ENCODE measurements at regions not wholly inside any gene's neighbourhood (a gene's known extent, or its start where the extent isn't known, plus 50 kb on each side); places are given as distances from the start of the nearest gene placed in this dataset.
"Not testable (repeated sequence)": the region's sequence is repeated elsewhere in the genome, so short reads cannot be mapped to it uniquely, and the experiment has no call there.

DNA sequence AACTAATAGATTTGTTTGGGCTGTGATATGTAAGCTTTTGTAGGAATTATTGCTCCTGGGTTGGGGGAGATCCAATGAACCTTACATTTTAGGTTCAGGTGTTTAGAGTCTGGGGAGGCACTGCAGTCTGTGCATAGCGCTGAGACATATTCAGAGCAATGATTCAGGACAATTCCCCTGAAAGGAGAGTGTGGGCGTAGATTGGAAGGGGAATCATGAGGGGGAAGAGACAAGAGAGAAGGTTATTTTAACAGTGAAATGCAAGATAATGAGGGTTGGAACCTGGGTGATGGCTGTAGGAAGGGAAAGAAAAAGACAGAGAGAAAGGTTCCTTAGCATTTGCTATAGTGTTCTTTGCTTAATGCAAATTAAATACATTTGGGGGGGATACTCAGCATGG, 1013.4 kb downstream of the REEP3 start:
- no peak for DNase-seq

DNA sequence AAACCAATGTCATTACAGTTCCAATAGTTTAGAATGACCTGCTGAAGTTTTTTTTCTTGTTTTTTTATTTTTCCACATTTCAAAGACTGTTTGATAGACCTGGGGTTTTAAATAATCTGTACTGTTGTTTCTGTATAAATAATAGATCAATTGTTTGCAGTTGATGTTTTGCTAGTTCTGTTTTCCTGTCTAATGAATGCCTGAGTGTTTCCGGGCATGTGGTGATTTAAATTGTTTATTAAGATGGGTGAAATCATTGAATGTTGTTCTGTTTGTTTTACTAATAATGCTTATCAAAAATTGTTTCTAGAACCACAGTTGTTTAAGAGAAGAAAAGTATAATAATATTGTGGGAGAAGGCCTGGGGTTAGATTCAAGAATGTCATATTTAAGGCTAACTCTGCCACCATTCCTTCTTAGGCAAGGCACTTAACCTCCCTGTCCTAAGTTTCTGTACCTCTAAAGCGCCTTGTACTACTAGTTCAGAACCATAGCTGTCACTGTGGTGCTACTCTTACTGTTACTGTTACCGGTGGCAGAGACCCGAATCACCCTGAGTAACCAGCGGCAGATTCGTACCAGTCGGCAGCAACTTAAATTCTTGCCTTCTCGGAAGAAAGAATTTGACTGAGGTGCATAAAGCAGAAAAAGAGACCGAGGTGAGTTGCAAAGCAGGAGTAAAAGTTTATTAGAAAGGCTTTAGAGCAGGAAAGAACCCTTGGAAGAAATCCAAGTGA, 1014.1 kb downstream of the REEP3 start:
- no peak for DNase-seq

DNA sequence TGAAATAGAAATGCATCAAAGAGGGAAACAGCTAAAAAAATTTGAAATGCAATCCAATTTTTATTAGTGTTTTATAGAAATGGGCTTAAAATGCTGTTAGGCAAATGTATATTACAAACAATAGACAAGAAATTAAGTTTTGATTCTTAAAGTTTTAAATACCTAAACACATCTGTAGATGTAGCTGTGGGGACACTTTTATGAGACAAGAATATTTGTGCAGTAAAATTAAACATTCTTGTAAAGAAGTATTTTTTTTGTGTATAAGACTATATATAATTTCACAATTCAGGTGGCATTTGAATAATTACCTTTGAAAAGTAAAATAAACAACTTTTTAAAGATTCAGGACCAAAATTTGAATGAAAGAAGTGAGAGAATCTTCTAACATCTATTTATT, 1015.9 kb downstream of the REEP3 start:
- no peak for DNase-seq

DNA sequence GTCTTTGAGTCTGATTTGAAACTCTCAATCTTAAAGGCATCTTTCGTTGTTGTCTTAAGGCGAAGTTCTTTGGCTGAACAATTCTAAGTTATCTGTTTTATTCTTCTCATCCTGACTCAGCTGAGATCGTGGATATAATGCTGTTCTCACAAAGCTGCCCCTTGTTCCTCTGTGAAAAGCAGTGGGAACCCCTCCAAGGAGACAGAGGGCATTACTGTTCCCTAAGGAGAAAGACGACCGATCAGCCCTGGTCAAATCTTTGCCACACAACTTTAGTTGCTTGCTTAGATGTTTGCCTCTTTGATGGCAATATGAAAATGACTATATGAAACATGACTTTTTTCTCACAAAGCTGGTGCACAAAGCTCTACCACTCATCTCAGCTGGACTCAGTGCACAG, 1016.7 kb downstream of the REEP3 start:
- no peak for DNase-seq

DNA sequence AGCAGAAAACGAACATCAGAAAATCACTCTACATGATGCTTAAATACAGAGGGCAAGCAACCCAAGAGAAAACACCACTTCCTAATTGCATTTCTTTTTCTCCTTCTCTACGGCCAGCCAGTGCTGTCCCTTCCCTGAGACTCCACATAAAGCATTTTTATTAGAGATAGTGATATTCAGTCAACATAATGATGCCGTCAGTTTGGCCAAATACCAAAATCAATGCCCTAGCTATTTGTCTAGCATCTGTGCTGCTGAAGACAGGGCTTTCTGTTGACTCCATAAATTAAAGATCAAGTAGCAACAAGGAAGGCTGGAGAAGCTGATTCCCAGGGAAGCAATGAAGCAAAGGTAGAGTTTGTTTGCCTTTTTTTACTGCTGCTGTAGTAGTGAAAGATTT, 1024.9 kb downstream of the REEP3 start:
- no peak for DNase-seq

DNA sequence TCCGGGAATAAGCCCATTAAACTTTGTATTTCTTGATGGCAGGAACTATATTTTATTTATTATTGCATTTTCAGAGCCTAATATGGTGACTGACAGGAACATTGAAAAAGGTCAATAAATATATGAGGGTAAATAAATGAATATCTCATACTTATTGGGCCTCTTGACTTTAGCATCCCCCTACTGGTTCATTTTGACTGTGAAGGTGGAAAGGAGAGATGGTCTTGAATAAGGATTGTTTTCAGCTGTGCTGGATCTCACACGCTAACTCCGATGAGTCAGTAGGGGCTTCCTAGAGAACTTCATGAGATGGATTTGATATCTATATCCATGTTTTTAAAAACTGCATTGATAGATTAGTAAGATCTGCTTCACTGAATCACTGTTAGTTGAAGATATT, 1026.0 kb downstream of the REEP3 start:
- no peak for DNase-seq

DNA sequence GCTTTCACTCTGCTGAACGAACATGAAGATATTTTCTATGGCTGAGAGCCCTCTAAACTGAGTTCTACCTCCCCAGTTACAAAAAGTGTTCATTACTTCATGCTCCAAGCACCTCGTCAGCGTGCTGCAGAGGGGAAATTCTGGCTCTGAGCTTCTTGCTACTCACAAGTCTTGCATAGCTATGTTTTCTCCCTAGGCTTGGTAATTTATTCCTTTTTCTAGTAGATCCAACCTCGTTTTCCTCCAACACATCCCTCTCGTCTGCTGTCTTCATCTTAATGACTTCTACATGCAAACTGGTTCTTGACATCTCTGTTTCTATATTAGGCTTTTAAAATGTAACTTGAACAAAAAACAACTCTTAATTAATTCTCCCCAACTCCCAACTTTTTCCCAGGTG, 1034.5 kb downstream of the REEP3 start:
- no peak for DNase-seq

DNA sequence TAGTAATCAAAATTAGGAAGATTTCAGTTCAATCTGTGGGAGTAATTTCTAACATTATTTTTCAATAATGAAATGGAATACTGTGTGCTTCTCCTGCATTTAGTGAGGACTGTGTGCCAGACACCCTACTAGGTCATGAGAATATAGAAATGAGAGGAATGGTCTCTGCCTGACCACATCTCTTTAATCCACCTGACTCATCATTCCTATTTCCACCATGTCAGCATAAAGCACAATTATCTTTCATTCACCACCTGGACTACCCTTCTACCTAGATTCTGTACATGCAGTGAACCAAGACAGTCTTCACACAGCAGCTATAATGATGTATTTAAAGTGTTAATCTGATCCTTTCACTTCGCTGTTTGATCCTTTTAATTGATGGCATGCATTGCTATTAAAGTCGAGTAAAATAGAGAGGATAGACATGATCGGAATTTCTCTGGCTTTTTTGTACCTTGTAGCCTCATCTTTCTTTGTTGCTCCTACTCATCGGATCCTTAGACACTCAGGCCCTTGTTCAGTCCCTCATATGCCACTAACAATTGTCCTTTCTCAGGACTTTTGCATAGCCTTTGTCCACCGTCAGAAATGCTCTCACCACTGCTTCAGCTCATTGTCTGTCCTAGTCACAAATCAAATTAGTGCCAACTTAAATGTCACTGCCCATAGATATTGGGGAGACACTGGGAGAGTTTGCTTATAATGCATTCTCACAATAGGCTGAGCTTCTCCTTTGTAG, 1037.1 kb downstream of the REEP3 start:
- DNase-seq = no peak

DNA sequence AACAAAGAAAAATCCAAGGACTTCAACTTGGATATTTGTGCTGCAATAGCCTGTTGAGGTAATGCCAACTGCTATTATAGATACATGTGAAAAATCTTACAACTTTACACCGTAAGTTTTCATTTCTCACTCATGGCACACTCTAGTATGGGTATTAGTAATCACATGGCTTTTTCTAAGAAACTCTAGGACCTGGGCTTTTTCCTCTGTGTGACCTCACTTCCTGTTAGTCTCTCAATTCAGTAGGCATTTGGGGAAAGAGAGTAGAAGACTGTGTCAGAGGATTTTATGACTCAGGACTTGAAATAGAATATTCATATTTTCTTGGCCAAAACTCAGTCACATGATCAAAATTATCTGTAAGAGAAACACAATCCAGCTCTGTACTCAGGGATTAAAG, 1049.9 kb downstream of the REEP3 start:
- DNase-seq = no peak

DNA sequence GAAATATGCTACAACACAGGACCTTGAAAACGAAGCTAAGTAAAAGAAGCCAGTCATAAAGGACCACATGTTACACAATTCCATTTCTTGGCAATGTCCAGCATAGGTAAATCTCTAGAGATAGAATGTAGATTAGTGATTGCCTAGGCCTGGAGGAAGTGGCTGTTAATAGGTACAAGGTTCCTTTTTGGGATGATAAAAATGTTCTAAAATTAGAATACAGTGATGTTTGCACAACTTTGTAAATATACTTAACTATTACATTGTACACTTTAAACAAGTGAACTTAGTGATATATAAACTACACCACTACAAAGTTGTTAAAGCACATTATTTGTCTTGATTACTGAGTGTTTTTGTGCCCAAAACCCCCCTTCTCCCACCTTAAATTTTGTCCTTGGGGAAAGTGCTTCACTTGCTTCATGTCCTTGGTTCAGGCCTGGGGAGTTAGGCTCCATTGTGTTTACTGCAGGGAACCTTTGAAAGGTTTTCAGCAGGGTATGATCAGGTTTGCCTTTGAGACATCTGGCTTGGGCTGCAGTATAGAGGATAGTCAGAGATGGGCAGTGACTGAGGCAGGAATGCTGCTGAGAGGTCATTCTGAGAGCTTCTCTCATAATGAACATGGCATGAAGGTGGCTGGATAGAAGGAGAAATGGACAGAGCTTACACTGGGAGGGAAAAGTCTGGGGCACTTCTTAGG, 1052.6 kb downstream of the REEP3 start:
- no peak for DNase-seq

DNA sequence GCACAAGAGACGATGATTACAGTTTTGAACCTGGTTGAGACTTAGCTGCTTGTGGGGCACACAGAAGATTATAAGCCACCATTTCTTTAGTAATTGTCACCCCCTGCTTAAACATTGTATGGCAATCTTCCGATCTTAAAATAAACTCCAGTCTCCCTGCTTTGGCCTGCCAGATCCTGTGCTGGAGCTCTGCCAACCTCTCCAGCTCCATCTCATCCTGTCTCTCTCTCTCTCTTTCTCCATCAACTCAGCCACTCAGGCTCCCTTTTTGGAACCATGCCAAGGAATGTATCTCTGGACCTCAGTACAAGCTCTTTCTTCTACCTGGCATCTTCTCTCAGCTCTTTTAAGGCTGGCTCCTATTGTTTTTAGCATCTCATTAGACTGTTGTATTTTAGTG, 1053.2 kb downstream of the REEP3 start:
- DNase-seq = no peak

DNA sequence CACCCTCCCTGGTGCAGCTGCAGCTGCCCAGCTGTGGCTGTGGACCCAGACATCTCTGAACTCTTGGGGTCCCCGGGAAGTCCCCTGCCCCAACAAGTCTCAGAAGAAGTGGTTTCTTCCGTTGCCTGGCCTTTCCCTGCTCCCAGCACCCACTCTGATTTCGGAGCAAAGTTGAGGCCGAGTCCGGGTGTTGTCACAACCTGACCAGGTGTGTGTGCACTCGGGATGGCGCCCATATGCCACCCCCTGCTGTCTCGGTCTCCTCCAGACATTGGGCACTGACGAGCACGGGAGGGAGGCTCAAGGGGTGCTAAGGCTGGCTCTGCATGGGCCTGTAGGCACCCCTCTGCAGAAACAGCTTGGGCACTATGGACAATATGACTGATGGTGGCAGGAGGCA, 1055.3 kb downstream of the REEP3 start:
- DNase-seq = no peak

DNA sequence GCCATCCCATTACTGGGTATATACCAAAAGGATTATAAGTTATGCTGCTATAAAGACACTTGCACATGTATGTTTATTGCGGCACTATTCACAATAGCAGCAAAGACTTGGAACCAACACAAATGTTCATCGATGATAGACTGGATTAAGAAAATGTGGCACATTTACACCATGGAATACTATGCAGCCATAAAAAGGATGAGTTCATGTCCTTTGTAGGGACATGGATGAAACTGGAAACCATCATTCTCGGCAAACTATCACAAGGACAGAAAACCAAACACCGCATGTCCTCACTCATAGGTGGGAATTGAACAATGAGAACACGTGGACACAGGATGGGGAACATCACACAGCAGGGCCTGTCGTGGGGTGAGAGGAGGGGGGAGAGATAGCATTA, 1057.6 kb downstream of the REEP3 start:
- not testable (repeated sequence) for DNase-seq

DNA sequence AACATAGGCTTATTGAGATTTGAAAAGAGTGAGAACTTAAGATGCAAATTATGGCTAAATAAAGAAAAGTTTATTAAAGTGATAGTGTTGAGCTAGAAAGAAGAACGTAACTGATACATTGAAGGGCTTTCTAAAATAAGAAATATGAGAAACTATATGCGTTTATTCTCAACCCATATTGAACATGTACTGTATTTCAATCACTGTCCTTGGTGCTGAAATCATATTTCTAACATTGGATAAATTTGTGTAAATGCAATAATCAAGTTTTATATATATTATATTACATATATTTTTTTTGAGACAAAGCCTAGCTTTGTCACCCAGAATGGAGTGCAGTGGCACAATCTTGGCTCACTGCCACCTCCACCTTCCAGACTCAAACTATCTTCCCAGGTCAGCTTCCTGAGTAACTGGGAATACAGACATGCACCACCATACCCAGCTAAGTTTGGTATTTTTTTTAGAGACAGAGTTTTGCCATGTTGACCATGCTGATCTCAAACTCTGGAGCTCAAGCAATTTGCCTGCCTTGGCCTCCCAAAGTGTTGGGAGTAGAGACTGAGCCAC, 1065.8 kb downstream of the REEP3 start:
- no peak for DNase-seq

DNA sequence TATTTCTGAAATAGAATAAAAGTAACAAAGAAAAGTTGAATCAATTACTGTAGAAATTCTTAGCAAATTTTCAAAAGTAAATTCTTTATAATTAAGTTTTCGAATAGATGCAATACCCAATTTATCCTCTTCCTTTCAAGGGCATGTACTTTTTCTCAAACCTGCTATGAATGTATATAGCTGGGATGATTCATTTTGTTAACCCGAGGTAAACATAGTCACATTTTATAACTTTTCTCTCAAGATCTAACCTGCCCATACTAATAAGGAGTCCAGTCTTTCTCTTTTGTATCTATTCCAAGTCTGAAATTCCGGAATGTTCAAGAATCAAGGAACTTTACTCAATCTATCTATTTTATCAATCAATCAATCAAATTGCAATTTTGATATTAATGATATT, 1072.9 kb downstream of the REEP3 start:
- no peak for DNase-seq

DNA sequence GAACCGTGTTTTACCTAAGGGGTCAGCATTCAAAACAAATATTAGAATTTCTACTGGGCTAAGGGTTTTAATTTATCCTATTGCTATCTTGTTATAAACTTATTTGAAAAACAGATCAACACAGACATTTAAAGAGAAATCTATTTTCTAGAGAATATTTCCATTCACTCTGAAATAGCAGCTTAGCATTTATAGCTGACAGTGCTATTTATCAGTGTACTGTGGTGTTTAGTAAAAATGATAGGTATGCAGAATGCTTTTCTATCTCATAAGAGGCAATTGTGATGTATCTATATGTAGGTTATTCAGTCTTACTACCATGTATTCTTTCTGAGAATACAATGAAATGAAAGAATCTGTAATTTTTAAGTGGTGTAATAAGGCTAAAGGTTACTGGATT, 1077.4 kb downstream of the REEP3 start:
- DNase-seq = no peak

DNA sequence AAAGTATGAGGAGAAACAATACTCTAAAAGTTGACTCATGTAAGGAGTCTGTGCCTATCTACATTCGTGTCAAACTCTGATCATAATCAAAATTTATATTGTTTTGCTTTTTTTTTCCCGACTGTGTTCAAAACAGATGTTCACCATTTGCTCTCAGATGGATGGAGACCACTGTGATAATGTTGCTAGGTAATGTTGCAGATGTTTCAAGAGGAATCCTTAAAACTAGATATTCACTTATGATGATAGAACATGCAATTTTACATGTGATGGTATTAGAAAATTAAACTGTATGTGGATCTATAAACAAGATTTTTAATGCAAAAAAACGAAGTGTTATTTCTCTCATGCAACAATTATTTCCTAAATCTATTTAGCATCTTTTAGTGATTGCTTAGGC, 1080.1 kb downstream of the REEP3 start:
- DNase-seq = no peak

DNA sequence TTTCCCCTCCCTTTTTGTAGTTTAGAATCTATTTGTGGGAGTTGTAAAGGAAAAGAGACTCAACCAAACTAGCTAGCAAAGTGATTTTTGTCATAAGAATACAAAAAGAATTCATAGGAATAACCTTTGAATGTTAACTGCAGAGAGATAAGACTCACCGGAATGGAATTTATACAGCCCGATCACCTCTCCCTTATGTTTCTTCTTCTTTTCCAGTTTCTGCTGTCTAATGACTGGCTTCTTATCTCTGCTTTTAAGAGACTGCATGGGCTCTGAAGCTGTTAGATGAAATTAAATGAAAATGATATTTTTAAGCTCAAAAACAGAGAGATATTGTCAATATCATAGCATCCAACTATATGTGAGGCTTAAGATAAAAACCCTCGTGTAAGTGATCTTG, 1095.9 kb downstream of the REEP3 start:
- DNase-seq = no peak

DNA sequence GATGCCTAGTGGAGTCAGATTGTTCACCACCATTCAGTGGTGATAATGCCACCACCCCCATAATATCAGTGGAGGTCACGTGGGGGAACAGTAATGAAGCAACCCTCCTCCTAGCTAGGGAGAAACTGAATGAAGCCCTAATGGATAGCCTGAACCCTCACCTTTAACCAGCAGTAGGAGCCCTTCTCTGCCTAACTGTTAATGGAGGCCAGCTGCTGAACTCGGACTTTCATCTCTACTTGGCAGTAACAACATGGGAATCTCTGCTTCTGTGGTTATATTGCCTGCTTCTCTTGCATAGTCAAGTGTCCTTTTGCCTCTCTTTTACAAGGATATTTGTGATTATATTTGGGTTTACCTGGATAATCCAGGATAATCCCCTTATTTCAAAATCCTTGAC, 1097.9 kb downstream of the REEP3 start:
- no peak for DNase-seq

DNA sequence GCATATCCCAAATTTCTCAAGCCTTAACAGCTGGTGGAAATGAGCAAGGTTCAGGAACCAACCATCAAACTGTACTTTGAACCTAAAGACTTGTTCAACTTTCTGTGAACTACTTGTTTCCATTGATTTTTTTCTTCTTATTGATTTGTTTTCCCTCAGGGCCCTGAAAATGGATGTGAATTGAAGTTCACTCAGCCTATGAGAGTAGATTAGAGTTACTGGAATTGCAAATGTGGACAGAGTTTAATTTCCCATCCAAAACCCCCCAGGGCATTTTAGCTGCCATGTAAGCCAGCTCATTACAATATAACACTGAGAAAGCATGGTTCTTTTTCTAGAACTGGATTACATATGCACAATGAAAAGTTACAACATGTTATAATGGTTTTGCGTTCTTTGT, 1105.7 kb downstream of the REEP3 start:
- no peak for DNase-seq

DNA sequence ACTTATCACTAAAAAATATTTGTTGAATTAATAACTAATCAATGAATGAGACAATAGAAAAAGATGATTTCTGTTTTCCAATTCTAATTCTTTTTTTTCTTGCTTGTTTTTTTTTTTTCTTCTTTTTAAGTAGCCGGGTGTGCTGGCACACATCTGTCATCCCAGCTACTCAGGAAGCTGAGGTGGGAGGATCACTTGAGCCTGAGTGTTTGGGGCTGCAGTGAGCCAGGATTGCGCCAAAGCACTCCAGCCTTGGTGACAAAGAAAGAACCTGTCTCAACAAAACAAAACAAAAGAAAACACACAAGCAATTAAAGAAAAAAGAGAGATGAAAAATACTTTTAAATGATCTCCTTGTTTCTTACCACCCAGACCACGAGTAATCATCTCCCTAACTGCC, 1109.3 kb downstream of the REEP3 start:
- no peak for DNase-seq

DNA sequence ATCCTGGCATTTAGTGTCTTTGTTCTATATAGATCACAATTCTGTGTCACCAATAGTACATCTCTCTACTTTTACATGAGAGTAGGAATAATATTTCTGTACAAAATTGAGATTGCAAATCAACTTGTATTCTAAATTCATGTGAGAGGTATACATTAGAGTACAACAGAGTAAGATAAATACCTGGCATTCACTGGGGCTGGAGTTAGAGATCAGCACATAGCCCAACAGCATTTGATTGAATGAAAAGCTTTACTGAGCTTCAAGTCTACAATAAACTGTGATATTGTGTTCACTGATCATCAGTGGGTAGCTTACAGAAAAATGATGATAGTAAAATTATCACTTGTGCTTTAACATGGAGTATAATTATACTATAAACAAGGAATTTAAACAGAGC, 1114.7 kb downstream of the REEP3 start:
- no peak for DNase-seq

DNA sequence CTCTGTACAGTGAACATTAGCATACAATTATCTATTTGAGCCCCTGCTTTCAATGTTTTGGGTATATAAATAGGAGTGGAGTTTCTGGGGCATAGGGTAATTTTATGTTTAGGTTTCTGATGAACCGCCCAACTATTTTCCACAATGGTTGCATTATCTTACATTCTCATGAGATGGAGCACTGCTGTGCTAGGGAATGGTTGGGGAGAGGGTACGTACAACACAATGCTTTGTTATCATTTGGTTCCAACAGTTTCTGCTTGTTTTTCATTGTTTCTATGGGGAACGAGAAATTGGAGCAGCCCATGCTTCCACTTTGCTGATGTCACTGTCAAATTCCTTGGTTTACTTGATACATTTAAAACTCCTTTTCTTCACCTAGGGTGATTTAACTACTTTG, 1115.3 kb downstream of the REEP3 start:
- no peak for DNase-seq

DNA sequence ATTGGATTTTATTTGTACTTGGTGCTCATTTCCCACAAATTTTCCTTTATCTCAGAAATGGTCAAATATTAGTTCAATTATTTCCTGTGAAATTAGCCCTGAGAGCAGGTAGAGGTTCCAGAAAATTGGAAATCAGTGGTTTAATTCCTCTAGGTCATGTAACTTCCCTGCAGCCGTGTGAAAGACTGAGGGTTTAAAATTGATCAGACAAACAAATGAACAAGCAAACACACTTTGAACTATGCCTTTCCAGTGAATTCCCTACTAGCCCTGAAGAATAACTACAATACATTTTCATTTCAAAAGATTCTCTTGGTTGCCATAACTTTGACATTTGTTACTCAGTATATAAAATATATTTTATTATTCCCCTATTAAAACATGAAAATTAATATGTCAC, 1116.7 kb downstream of the REEP3 start:
- no peak for DNase-seq
